ENCODE measurements at regions not wholly inside any gene's neighbourhood (a gene's known extent, or its start where the extent isn't known, plus 50 kb on each side); places are given as distances from the start of the nearest gene placed in this dataset.

- TF ChIP-seq RFX5 (IDR thresholded peaks at IDR 0.05; ENCODE audit: low read depth, low read length): no peak
- no peak for TF ChIP-seq CHD1 (IDR thresholded peaks at IDR 0.05; ENCODE audit: low read depth, low read length)
- TF ChIP-seq POLR2A (IDR thresholded peaks at IDR 0.05; ENCODE audit: low read depth, low read length): no peak
- TF ChIP-seq MAFK (IDR thresholded peaks at IDR 0.05; ENCODE audit: low read depth, low read length): no peak
- TF ChIP-seq CTCF (conservative IDR thresholded peaks at IDR 0.05; ENCODE audit: low read depth, low read length): no peak
- no peak for TF ChIP-seq BHLHE40 (IDR thresholded peaks at IDR 0.05; ENCODE audit: low read depth, low read length)
- no peak for TF ChIP-seq NFE2L2 (IDR thresholded peaks at IDR 0.05; ENCODE audit: low read depth, low read length)
- no peak for TF ChIP-seq MXI1 (IDR thresholded peaks at IDR 0.05; ENCODE audit: borderline replicate concordance, low read depth, low read length)
- TF ChIP-seq RAD21 (IDR thresholded peaks at IDR 0.05; ENCODE audit: low read length): no peak
- TF ChIP-seq MAZ (IDR thresholded peaks at IDR 0.05; ENCODE audit: borderline replicate concordance, low read depth, low read length): no peak
- TF ChIP-seq, protein P1, sequence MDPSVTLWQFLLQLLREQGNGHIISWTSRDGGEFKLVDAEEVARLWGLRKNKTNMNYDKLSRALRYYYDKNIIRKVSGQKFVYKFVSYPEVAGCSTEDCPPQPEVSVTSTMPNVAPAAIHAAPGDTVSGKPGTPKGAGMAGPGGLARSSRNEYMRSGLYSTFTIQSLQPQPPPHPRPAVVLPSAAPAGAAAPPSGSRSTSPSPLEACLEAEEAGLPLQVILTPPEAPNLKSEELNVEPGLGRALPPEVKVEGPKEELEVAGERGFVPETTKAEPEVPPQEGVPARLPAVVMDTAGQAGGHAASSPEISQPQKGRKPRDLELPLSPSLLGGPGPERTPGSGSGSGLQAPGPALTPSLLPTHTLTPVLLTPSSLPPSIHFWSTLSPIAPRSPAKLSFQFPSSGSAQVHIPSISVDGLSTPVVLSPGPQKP (IDR thresholded peaks at IDR 0.05; ENCODE audit: borderline replicate concordance, low read depth, low read length): no peak
Observed at GRCh38 chr16:79437764-79438751, 162.5 kb downstream of the MAF start.
